CD14-positive monocyte (primary cell): ENCODE measurements at regions not wholly inside any gene's neighbourhood (a gene's known extent, or its start where the extent isn't known, plus 50 kb on each side); places are given as distances from the start of the nearest gene placed in this dataset.

Experiments used
- DNase-seq, 3 donors: peaks; one replicate each; pipeline ENCODE4 v3.0.0-alpha.2; 2011 to 2022
- H2AFZ ChIP-seq: 2 replicates; pipeline ENCODE4 v1.6.0; 2012; ENCODE audit warnings: mild to moderate bottlenecking, low read depth, low read length, inconsistent platforms; ENCODE audit not compliant: insufficient read depth, poor library complexity, severe bottlenecking
- H3K27ac ChIP-seq, 2 donors: 1 replicate in 1 of 2; 2 replicates in 1 of 2; pipeline ENCODE4 v1.5.1; 2012 to 2013; ENCODE audit warnings: low read length in 2 of 2, control low read depth in 1 of 2, inconsistent platforms in 1 of 2, low read depth in 1 of 2, mild to moderate bottlenecking in 1 of 2
- H3K27me3 ChIP-seq, 2 donors: one replicate each; pipeline versions ENCODE4 v1.6.0 to v1.6.1; 2011 to 2013; ENCODE audit warnings: low read length in 2 of 2; ENCODE audit not compliant: control insufficient read depth in 2 of 2, insufficient read depth in 2 of 2
- H3K36me3 ChIP-seq, 2 donors: replicated peaks in 1 of 2; 1 replicate in 1 of 2; 2 replicates in 1 of 2; pipeline versions ENCODE4 v1.5.1 to v1.6.1; 2012 to 2013; ENCODE audit warnings: low read length in 2 of 2, control low read depth in 1 of 2, inconsistent platforms in 1 of 2, mild to moderate bottlenecking in 1 of 2; ENCODE audit not compliant: insufficient read depth in 2 of 2, control insufficient read depth in 1 of 2
- H3K4me1 ChIP-seq, 2 donors: 1 replicate in 1 of 2; 2 replicates in 1 of 2; pipeline versions ENCODE4 v1.5.1 to v1.6.1; 2012 to 2013; ENCODE audit warnings: low read length in 2 of 2, control low read depth in 1 of 2, inconsistent platforms in 1 of 2, mild to moderate bottlenecking in 1 of 2, moderate library complexity in 1 of 2; ENCODE audit not compliant: insufficient read depth in 2 of 2, control insufficient read depth in 1 of 2
- H3K4me2 ChIP-seq: replicated peaks from 2 replicates; pipeline ENCODE3; 2012; ENCODE audit warnings: low read length, moderate library complexity, mild to moderate bottlenecking; ENCODE audit not compliant: poor library complexity, severe bottlenecking; ENCODE audit errors: extremely low read depth
- H3K4me3 ChIP-seq, 3 experiments: fragments of 200-600 bp in 1 of 3; sonication (generic) in 1 of 3; replicated peaks in 1 of 3; 1 replicate in 2 of 3; 2 replicates in 1 of 3; pipeline ENCODE4 v1.5.1; 2011 to 2013; ENCODE audit warnings: low read length in 3 of 3, mild to moderate bottlenecking in 3 of 3, control low read depth in 2 of 3, low read depth in 2 of 3, inconsistent platforms in 1 of 3, moderate library complexity in 1 of 3
- H3K79me2 ChIP-seq: 2 replicates; pipeline ENCODE4 v1.6.0; 2012; ENCODE audit warnings: mild to moderate bottlenecking, control low read depth, inconsistent platforms, low read length, moderate library complexity; ENCODE audit not compliant: insufficient read depth
- H3K9ac ChIP-seq: 2 replicates; pipeline ENCODE4 v1.6.0; 2017; ENCODE audit warnings: low read length, mild to moderate bottlenecking; ENCODE audit not compliant: insufficient read depth, poor library complexity, severe bottlenecking
- H3K9me3 ChIP-seq, 2 donors: replicated peaks in 1 of 2; 1 replicate in 1 of 2; 2 replicates in 1 of 2; pipeline versions ENCODE4 v1.5.1 to v1.6.1; 2012 to 2013; ENCODE audit warnings: low read length in 2 of 2, control low read depth in 1 of 2; ENCODE audit not compliant: control insufficient read depth in 1 of 2, insufficient read depth in 1 of 2
- H4K20me1 ChIP-seq: 2 replicates; pipeline ENCODE4 v1.6.0; 2012; ENCODE audit warnings: mild to moderate bottlenecking, low read length, control low read depth, moderate library complexity; ENCODE audit not compliant: insufficient read depth
- H3K27ac Mint-ChIP-seq, 7 donors: one replicate each; pipeline ENCODE4 v1.8.0; 2020; ENCODE audit warnings: mild to moderate bottlenecking in 7 of 7, mixed read lengths in 7 of 7, moderate library complexity in 6 of 7, inconsistent platforms in 2 of 7
- H3K27me3 Mint-ChIP-seq, 3 donors: one replicate each; pipeline ENCODE4 v1.8.0; 2021 to 2022; ENCODE audit warnings: low read depth in 3 of 3, mild to moderate bottlenecking in 3 of 3, mixed read lengths in 3 of 3, moderate library complexity in 3 of 3, inconsistent platforms in 1 of 3
- H3K36me3 Mint-ChIP-seq, 2 donors: one replicate each; pipeline ENCODE4 v1.8.0; 2020; ENCODE audit warnings: mixed read lengths in 2 of 2, inconsistent platforms in 1 of 2, mild to moderate bottlenecking in 1 of 2
- H3K4me1 Mint-ChIP-seq: one replicate; pipeline ENCODE4 v1.8.0; 2020; ENCODE audit warnings: mild to moderate bottlenecking, mixed read lengths
- H3K4me3 Mint-ChIP-seq, 2 donors: one replicate each; pipeline ENCODE4 v1.8.0; 2020; ENCODE audit warnings: mild to moderate bottlenecking in 2 of 2, mixed read lengths in 2 of 2, moderate library complexity in 1 of 2
- H3K9me3 Mint-ChIP-seq, 7 donors: one replicate each; pipeline ENCODE4 v1.8.0; 2020 to 2022; ENCODE audit warnings: mixed read lengths in 7 of 7, mild to moderate bottlenecking in 6 of 7, moderate library complexity in 6 of 7, inconsistent platforms in 2 of 7
- CTCF ChIP-seq: fragments of 200-600 bp; IDR thresholded peaks from one replicate; pipeline ENCODE4 v1.8.0; 2022; ENCODE audit warnings: antibody characterized with exemption, mild to moderate bottlenecking
- WGBS: methylation state at CpG from one replicate; pipeline ENCODE4 v1.1.5; 2013; ENCODE audit warnings: missing lambda C conversion rate; ENCODE audit not compliant: insufficient coverage; 5-methylcytosine and 5-hydroxymethylcytosine counted together
- intact Hi-C, 2 donors: fragments of 100-400 bp; cut with micrococcal nuclease; formaldehyde crosslinking; loops; one replicate each; pipeline versions ENCODE4 v1.15.0 to v1.15.1; 2023

GRCh38 chr12:93100610-93101009 lies 171.5 kb upstream of the EEA1 start:
- WGBS: 100% methylated on average over 1 of the region's 4 CpGs
- Histone ChIP-seq H3K9me3 (no peaks in the 10 kb centered on the region), H3K4me2 (no peak overlapping the region), H3K27ac (no peak overlapping the region), H4K20me1 (no peaks in the 10 kb centered on the region), H2AFZ (no peak overlapping the region), H3K36me3 (no peaks in the 10 kb centered on the region), H3K9ac (no peak overlapping the region), H3K4me3 (no peak overlapping the region), H3K79me2 (no peaks in the 10 kb centered on the region), H3K4me1 (peaks cover 5 to 6% of the 10 kb centered on the region in 2 donors), H3K27me3 (no peaks in the 10 kb centered on the region)
- intact Hi-C loops: no loop called here
- Mint-ChIP-seq H3K4me1 (peaks cover 4% of the 10 kb centered on the region), H3K27me3 (no peaks in the 10 kb centered on the region), H3K4me3 (no peak overlapping the region), H3K9me3 (no peaks in the 10 kb centered on the region), H3K36me3 (no peaks in the 10 kb centered on the region), H3K27ac (no peak overlapping the region)
- TF ChIP-seq CTCF: no peak
- no peak for DNase-seq

GRCh38 chr12:93101367-93101766 lies 172.3 kb upstream of the EEA1 start:
- WGBS: 100% methylated on average over 1 of the region's 4 CpGs
- H3K9me3 ChIP-seq: no peaks in the 10 kb centered on the region
- H2AFZ ChIP-seq: no peak overlapping the region
- no peaks in the 10 kb centered on the region for H3K27me3 ChIP-seq
- DNase-seq: no peak
- no peak for TF ChIP-seq CTCF
- H3K36me3 ChIP-seq: no peaks in the 10 kb centered on the region
- no peak overlapping the region for H3K4me3 Mint-ChIP-seq
- H3K4me1 Mint-ChIP-seq: peaks cover 4% of the 10 kb centered on the region
- H3K36me3 Mint-ChIP-seq: no peaks in the 10 kb centered on the region
- no peak overlapping the region for H3K4me3 ChIP-seq
- H3K27me3 Mint-ChIP-seq: no peaks in the 10 kb centered on the region
- H3K79me2 ChIP-seq: no peaks in the 10 kb centered on the region
- H3K9ac ChIP-seq: no peak overlapping the region
- H3K4me2 ChIP-seq: no peak overlapping the region
- H3K27ac Mint-ChIP-seq: no peak overlapping the region
- peaks cover 5 to 6% of the 10 kb centered on the region in 2 donors for H3K4me1 ChIP-seq
- intact Hi-C loops: no loop called here
- H3K9me3 Mint-ChIP-seq: no peaks in the 10 kb centered on the region
- no peaks in the 10 kb centered on the region for H4K20me1 ChIP-seq
- H3K27ac ChIP-seq: no peak overlapping the region
